GM18517 (cell line): ENCODE measurements at regions not wholly inside any gene's neighbourhood (a gene's known extent, or its start where the extent isn't known, plus 50 kb on each side); places are given as distances from the start of the nearest gene placed in this dataset.

ENCODE experiments used
- ATAC-seq: cut with Tn5 transposase; IDR thresholded peaks from one replicate; pipeline ENCODE4 v1.9.1; 2021; ENCODE audit warnings: mild to moderate bottlenecking, moderate library complexity; ENCODE audit not compliant: unreplicated experiment

- no peak for ATAC-seq
These were observed 995.9 kb downstream of the UQCRFS1 start for GRCh38 chr19:28217022-28217421.

GRCh38 chr19:28213470-28214082, 999.4 kb downstream of the UQCRFS1 start:
- no peak for ATAC-seq

- no peak for ATAC-seq
These were observed 1002.1 kb downstream of the UQCRFS1 start for GRCh38 chr19:28210886-28211285.

GRCh38 chr19:28208745-28209144, 1004.2 kb downstream of the UQCRFS1 start:
- no peak for ATAC-seq

- ATAC-seq = no peak
These were observed 1005.7 kb downstream of the UQCRFS1 start for GRCh38 chr19:28207244-28207643.

GRCh38 chr19:28201462-28201943, 1011.4 kb downstream of the UQCRFS1 start:
- no peak for ATAC-seq

GRCh38 chr19:28199323-28199722, 1013.6 kb downstream of the UQCRFS1 start:
- no peak for ATAC-seq

- ATAC-seq = no peak
These were observed 1016.0 kb downstream of the UQCRFS1 start for GRCh38 chr19:28196961-28197360.

- ATAC-seq = no peak
These were observed 1016.9 kb downstream of the UQCRFS1 start for GRCh38 chr19:28196101-28196500.

GRCh38 chr19:28185646-28186045, 1027.3 kb downstream of the UQCRFS1 start:
- ATAC-seq = no peak

GRCh38 chr19:28184997-28185396, 1028.0 kb downstream of the UQCRFS1 start:
- no peak for ATAC-seq

GRCh38 chr19:28176193-28176592, 1036.8 kb downstream of the UQCRFS1 start:
- no peak for ATAC-seq

GRCh38 chr19:28171983-28172382, 1041.0 kb downstream of the UQCRFS1 start:
- no peak for ATAC-seq

GRCh38 chr19:28170066-28170465, 1042.9 kb downstream of the UQCRFS1 start:
- ATAC-seq = no peak

- no peak for ATAC-seq
These were observed 1043.6 kb downstream of the UQCRFS1 start for GRCh38 chr19:28169168-28169887.

- no peak for ATAC-seq
These were observed 1044.4 kb downstream of the UQCRFS1 start for GRCh38 chr19:28168557-28168956.

GRCh38 chr19:28166025-28166424, 1046.9 kb downstream of the UQCRFS1 start:
- no peak for ATAC-seq

GRCh38 chr19:28164214-28164613, 1048.7 kb downstream of the UQCRFS1 start:
- ATAC-seq = no peak

- no peak for ATAC-seq
These were observed 1053.9 kb downstream of the UQCRFS1 start for GRCh38 chr19:28159065-28159464.

- ATAC-seq = no peak
These were observed 1057.7 kb downstream of the UQCRFS1 start for GRCh38 chr19:28155265-28155664.

- ATAC-seq = no peak
These were observed 1058.9 kb downstream of the UQCRFS1 start for GRCh38 chr19:28154077-28154476.

GRCh38 chr19:28153123-28153522, 1059.8 kb downstream of the UQCRFS1 start:
- ATAC-seq = no peak
